Endothelial cell of umbilical vein (primary cell): ENCODE measurements at regions not wholly inside any gene's neighbourhood (a gene's known extent, or its start where the extent isn't known, plus 50 kb on each side); places are given as distances from the start of the nearest gene placed in this dataset.

Experiments used
- CTCF ChIP-seq, 2 donors: IDR thresholded peaks; 1 replicate in 1 of 2; 2 replicates in 1 of 2; pipeline ENCODE4 v1.5.1; 2011; ENCODE audit warnings: low read length in 2 of 2, mild to moderate bottlenecking in 2 of 2, moderate library complexity in 2 of 2, control low read depth in 1 of 2, inconsistent platforms in 1 of 2, low read depth in 1 of 2; ENCODE audit not compliant: insufficient read depth in 1 of 2; ENCODE audit errors: extremely low read depth in 1 of 2
- EZH2 ChIP-seq: IDR thresholded peaks from 2 replicates; pipeline ENCODE4 v1.6.1; 2012; ENCODE audit warnings: borderline replicate concordance, low read depth, mild to moderate bottlenecking, moderate library complexity, low read length, inconsistent platforms; ENCODE audit not compliant: severe bottlenecking
- GATA2 ChIP-seq: IDR thresholded peaks from 2 replicates; pipeline ENCODE4 v1.7.0; 2011; ENCODE audit warnings: low read depth, mild to moderate bottlenecking, moderate library complexity, mixed read lengths, low read length; ENCODE audit not compliant: insufficient read length, insufficient read depth
- JUN ChIP-seq: IDR thresholded peaks from 2 replicates; pipeline ENCODE4 v1.6.1; 2011; ENCODE audit warnings: borderline replicate concordance, low read depth; ENCODE audit not compliant: insufficient read length, insufficient read depth
- MAX ChIP-seq: IDR thresholded peaks from 2 replicates; pipeline ENCODE4 v1.6.1; 2011; ENCODE audit not compliant: insufficient read depth, insufficient read length
- POLR2A ChIP-seq: IDR thresholded peaks from 2 replicates; pipeline ENCODE4 v1.6.1; 2012; ENCODE audit warnings: low read depth, mild to moderate bottlenecking, control low read depth, low read length

GRCh38 chr2:6060992-6061663 is 368.9 kb downstream of the SOX11 start:
- TF ChIP-seq CTCF (IDR thresholded peaks at IDR 0.05; ENCODE audit: extremely low read depth in 1 of 2, insufficient read depth in 1 of 2, low read depth in 1 of 2, low read length in 2 of 2), result no peak
- TF ChIP-seq POLR2A, result no peak
- no peak for TF ChIP-seq EZH2
- no peak for TF ChIP-seq JUN
- no peak for TF ChIP-seq MAX
- no peak for TF ChIP-seq GATA2
